ENCODE measurements at regions not wholly inside any gene's neighbourhood (a gene's known extent, or its start where the extent isn't known, plus 50 kb on each side); places are given as distances from the start of the nearest gene placed in this dataset.
"Not testable (repeated sequence)": the region's sequence is repeated elsewhere in the genome, so short reads cannot be mapped to it uniquely, and the experiment has no call there.

- no peak overlapping the region for H2AFZ ChIP-seq (ENCODE audit: low read depth, low read length, poor library complexity, severe bottlenecking)
- no peaks in the 10 kb centered on the region for H3K4me1 ChIP-seq (ENCODE audit: control insufficient read depth in 1 of 2, insufficient read depth in 2 of 2, low read length in 2 of 2)
- CTCF ChIA-PET, result no interaction called here
- intact Hi-C loops (cut with micrococcal nuclease), result no loop called here
- no peak overlapping the region for H3K27ac ChIP-seq (ENCODE audit: low read depth, low read length)
- H3K36me3 ChIP-seq (ENCODE audit: control insufficient read depth in 1 of 2, insufficient read depth in 2 of 2, low read length in 2 of 2), result no peaks in the 10 kb centered on the region
- H3K27me3 ChIP-seq (ENCODE audit: insufficient read depth, low read length), result no peaks in the 10 kb centered on the region
- no peaks in the 10 kb centered on the region for H3K79me2 ChIP-seq (ENCODE audit: insufficient read depth, low read length)
- no TSS peak for BruUV-seq (replicated peaks)
- no peak overlapping the region for H3K4me3 ChIP-seq (replicated peaks in 1 of 2; ENCODE audit: low read depth in 1 of 2, low read length in 2 of 2)
- no peak overlapping the region for H3K9ac ChIP-seq (ENCODE audit: low read length)
- no peak overlapping the region for H3K4me2 ChIP-seq (ENCODE audit: low read length)
- TF ChIP-seq ZNF274 (IDR thresholded peaks at IDR 0.05; ENCODE audit: low read depth, low read length) (no peak), SP1 (IDR thresholded peaks at IDR 0.05; ENCODE audit: low read depth) (no peak), SRF (IDR thresholded peaks at IDR 0.05; ENCODE audit: low read depth) (no peak)
- DNase-seq (ENCODE audit: low read depth, low spot score) (no peak), ATAC-seq (no peak)
- RAD21 ChIA-PET (ENCODE audit: low non-redundant PET in 1 of 2, low total read pairs in 2 of 2, uncharacterized antibody in 2 of 2, unreplicated experiment in 2 of 2), result no interaction called here
- H4K20me1 ChIP-seq (ENCODE audit: insufficient read depth), result no peaks in the 10 kb centered on the region
- POLR2A ChIA-PET, result no interaction called here
- no peaks in the 10 kb centered on the region for H3K9me3 ChIP-seq (ENCODE audit: control insufficient read depth in 1 of 2, insufficient read depth in 1 of 2, low read depth in 1 of 2, low read length in 2 of 2)
- H3K9me2 ChIP-seq (ENCODE audit: insufficient read depth), result no peaks in the 10 kb centered on the region
Measured at GRCh38 chr9:42378418-42378815, 195.0 kb downstream of the SPATA31A6 start.

- H3K27me3 ChIP-seq (ENCODE audit: insufficient read depth, low read length); H4K20me1 ChIP-seq (ENCODE audit: insufficient read depth); H3K4me1 ChIP-seq (ENCODE audit: control insufficient read depth in 1 of 2, insufficient read depth in 2 of 2, low read length in 2 of 2); RAD21 ChIA-PET (ENCODE audit: low non-redundant PET in 1 of 2, low total read pairs in 2 of 2, uncharacterized antibody in 2 of 2, unreplicated experiment in 2 of 2); H3K9me2 ChIP-seq (ENCODE audit: insufficient read depth); H3K4me2 ChIP-seq (ENCODE audit: low read length); DNase-seq (ENCODE audit: low read depth, low spot score); BruUV-seq (replicated peaks); H3K9me3 ChIP-seq (ENCODE audit: control insufficient read depth in 1 of 2, insufficient read depth in 1 of 2, low read depth in 1 of 2, low read length in 2 of 2); H2AFZ ChIP-seq (ENCODE audit: low read depth, low read length, poor library complexity, severe bottlenecking); H3K79me2 ChIP-seq (ENCODE audit: insufficient read depth, low read length); ATAC-seq; POLR2A ChIA-PET; H3K27ac ChIP-seq (ENCODE audit: low read depth, low read length); H3K36me3 ChIP-seq (ENCODE audit: control insufficient read depth in 1 of 2, insufficient read depth in 2 of 2, low read length in 2 of 2); CTCF ChIA-PET; H3K4me3 ChIP-seq (replicated peaks in 1 of 2; ENCODE audit: low read depth in 1 of 2, low read length in 2 of 2); H3K9ac ChIP-seq (ENCODE audit: low read length); intact Hi-C loops (cut with micrococcal nuclease): not testable (repeated sequence)
Measured at GRCh38 chr9:42379602-42380001, 196.1 kb downstream of the SPATA31A6 start.

DNA sequence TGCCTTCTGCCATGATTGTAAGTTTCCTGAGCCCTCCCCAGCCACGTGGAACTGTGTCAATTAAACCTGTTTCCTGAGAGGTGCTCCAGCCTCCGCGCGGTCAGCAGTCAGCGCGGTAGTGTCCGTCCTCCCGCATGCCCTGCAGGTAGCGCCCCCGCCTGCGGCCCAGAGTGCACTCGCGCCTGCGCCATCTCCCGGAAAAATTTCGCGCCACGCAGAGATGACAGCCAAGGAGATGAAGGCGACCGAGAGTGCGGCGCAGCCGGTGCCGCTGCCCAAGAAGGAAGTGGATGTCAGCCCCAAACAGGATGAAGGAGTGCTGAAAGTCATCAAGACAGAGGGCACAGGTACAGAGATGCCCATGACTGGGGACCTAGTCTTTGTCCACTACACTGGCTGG is 201.1 kb downstream of the SPATA31A6 start:
- BruUV-seq (replicated peaks); H3K9me3 ChIP-seq (ENCODE audit: control insufficient read depth in 1 of 2, insufficient read depth in 1 of 2, low read depth in 1 of 2, low read length in 2 of 2); ATAC-seq; H3K27ac ChIP-seq (ENCODE audit: low read depth, low read length); H4K20me1 ChIP-seq (ENCODE audit: insufficient read depth); H3K9me2 ChIP-seq (ENCODE audit: insufficient read depth); intact Hi-C loops (cut with micrococcal nuclease); H3K4me3 ChIP-seq (replicated peaks in 1 of 2; ENCODE audit: low read depth in 1 of 2, low read length in 2 of 2); H3K4me1 ChIP-seq (ENCODE audit: control insufficient read depth in 1 of 2, insufficient read depth in 2 of 2, low read length in 2 of 2); H3K36me3 ChIP-seq (ENCODE audit: control insufficient read depth in 1 of 2, insufficient read depth in 2 of 2, low read length in 2 of 2); DNase-seq (ENCODE audit: low read depth, low spot score); H3K79me2 ChIP-seq (ENCODE audit: insufficient read depth, low read length); H2AFZ ChIP-seq (ENCODE audit: low read depth, low read length, poor library complexity, severe bottlenecking); POLR2A ChIA-PET; CTCF ChIA-PET; RAD21 ChIA-PET (ENCODE audit: low non-redundant PET in 1 of 2, low total read pairs in 2 of 2, uncharacterized antibody in 2 of 2, unreplicated experiment in 2 of 2); H3K27me3 ChIP-seq (ENCODE audit: insufficient read depth, low read length); H3K9ac ChIP-seq (ENCODE audit: low read length); H3K4me2 ChIP-seq (ENCODE audit: low read length): not testable (repeated sequence)

DNA sequence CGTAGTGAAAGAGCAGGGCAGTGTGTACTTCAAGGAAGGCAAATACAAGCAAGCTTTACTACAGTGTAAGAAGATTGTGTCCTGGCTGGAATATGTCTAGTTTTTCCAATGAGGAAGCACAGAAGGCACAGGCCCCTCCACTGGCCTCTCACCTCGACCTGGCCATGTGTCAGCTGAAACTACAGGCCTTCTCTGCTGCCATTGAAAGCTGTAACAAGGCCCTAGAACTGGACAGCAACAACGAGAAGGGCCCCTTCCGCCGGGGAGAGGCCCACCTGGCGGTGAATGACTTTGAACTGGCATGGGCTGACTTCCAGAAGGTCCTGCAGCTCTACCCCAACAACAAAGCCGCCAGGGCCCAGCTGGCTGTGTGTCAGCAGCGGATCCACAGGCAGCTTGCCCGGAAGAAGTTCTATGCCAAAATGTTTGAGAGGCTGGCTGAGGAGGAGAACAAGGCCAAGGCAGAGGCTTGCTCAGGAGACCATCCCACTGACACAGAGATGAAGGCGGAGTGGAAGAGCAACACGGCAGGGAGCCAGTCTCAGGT is 202.2 kb downstream of the SPATA31A6 start:
- H3K79me2 ChIP-seq (ENCODE audit: insufficient read depth, low read length); intact Hi-C loops (cut with micrococcal nuclease); H3K27ac ChIP-seq (ENCODE audit: low read depth, low read length); H3K9ac ChIP-seq (ENCODE audit: low read length); H3K27me3 ChIP-seq (ENCODE audit: insufficient read depth, low read length); H3K4me2 ChIP-seq (ENCODE audit: low read length); H2AFZ ChIP-seq (ENCODE audit: low read depth, low read length, poor library complexity, severe bottlenecking); H3K4me1 ChIP-seq (ENCODE audit: control insufficient read depth in 1 of 2, insufficient read depth in 2 of 2, low read length in 2 of 2); DNase-seq (ENCODE audit: low read depth, low spot score); H3K9me3 ChIP-seq (ENCODE audit: control insufficient read depth in 1 of 2, insufficient read depth in 1 of 2, low read depth in 1 of 2, low read length in 2 of 2); BruUV-seq (replicated peaks); ATAC-seq; RAD21 ChIA-PET (ENCODE audit: low non-redundant PET in 1 of 2, low total read pairs in 2 of 2, uncharacterized antibody in 2 of 2, unreplicated experiment in 2 of 2); CTCF ChIA-PET; POLR2A ChIA-PET; H3K36me3 ChIP-seq (ENCODE audit: control insufficient read depth in 1 of 2, insufficient read depth in 2 of 2, low read length in 2 of 2); H3K4me3 ChIP-seq (replicated peaks in 1 of 2; ENCODE audit: low read depth in 1 of 2, low read length in 2 of 2); H4K20me1 ChIP-seq (ENCODE audit: insufficient read depth); H3K9me2 ChIP-seq (ENCODE audit: insufficient read depth): not testable (repeated sequence)

All from HCT116 (cell line).